ENCODE measurements at regions not wholly inside any gene's neighbourhood (a gene's known extent, or its start where the extent isn't known, plus 50 kb on each side); places are given as distances from the start of the nearest gene placed in this dataset.

DNA sequence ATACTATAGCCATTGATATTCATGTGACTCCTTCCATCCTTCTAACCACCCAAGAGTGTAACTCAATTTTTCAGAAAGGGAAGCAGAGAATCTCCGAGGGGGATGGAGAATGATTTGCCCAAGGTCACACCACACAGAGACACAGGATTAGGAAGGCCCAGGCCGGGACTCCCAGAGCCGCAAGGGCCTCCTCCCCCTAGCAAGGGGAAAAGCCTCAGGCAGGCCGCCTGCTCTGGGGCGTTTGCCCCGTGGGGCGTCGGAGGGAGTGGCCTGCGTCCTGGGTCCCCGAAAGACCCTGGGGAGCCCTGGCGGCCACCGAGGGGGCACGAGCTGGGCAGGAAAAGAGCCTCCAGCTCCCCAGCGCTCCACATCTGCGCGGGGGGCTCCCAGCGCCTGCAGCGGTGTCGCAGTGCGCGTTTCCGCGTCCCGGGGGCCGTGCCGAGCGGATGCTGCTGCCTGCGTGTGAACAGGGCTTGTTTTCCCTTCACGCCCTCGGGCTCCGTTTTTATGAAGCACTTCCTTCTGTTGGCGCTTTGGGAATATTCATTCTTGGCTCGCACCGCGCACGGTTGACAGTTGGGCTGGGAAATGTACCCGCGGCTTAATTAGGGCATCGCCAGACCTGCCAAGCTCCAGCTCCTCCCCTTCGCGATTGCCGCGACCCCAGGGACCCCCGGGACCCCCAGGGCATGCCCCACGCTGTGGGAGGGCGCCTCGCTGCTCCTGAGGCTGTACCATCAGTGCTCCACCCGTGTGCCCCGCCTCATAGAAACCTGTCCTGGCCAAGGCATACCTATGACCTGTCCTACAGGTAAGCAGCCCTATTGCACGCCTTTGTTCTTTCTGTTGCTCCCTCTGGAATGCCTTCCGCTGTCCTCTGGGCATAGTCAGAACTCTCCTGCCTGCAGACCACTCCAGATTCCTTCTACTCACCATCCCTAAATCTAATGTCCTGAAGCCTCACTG, 158.9 kb upstream of the GLI2 start:
- no peak overlapping the region for H3K4me3 ChIP-seq (ENCODE audit: control insufficient read depth in 1 of 2, extremely low read depth in 1 of 2, low read length in 1 of 2)
- 11% methylated on average over 49 of the region's 51 CpGs for WGBS (ENCODE audit: insufficient coverage)
- no peaks in the 10 kb centered on the region for H3K9me3 ChIP-seq
- H3K27ac ChIP-seq (ENCODE audit: low read length): no peak overlapping the region
- Mint-ChIP-seq H3K27ac (no peak overlapping the region), H3K4me1 (peaks cover 0 to 2% (median 0%) of the 10 kb centered on the region in 3 donors), H3K9me3 (no peaks in the 10 kb centered on the region), H3K4me3 (no peak overlapping the region), H3K27me3 (peaks cover 36 to 40% of the 10 kb centered on the region in 2 donors), H3K36me3 (no peaks in the 10 kb centered on the region)
- DNase-seq (no peak), ATAC-seq (replicated peaks in 1 of 4) (no peak)
- ChIA-PET CTCF (no interaction called here), POLR2A (interaction anchor here in 1 of 2 donors (0.7 kb wide), 1 partner anchor 9 kb away, joined by 4 read pairs; no protein-coding TSS in a partner anchor)
- H3K4me1 ChIP-seq (ENCODE audit: control insufficient read depth in 1 of 2, extremely low read depth in 1 of 2, insufficient read depth in 2 of 2, low read length in 2 of 2): no peaks in the 10 kb centered on the region
- peaks cover 8 to 46% of the 10 kb centered on the region in 2 experiments for H3K27me3 ChIP-seq (replicated peaks in 1 of 2; ENCODE audit: control insufficient read depth in 2 of 2, extremely low read depth in 1 of 2, insufficient read depth in 2 of 2, low read length in 1 of 2)
- no peaks in the 10 kb centered on the region for H3K36me3 ChIP-seq (ENCODE audit: control insufficient read depth in 2 of 2, extremely low read depth in 1 of 2, insufficient read depth in 1 of 2, low read length in 1 of 2)

DNA sequence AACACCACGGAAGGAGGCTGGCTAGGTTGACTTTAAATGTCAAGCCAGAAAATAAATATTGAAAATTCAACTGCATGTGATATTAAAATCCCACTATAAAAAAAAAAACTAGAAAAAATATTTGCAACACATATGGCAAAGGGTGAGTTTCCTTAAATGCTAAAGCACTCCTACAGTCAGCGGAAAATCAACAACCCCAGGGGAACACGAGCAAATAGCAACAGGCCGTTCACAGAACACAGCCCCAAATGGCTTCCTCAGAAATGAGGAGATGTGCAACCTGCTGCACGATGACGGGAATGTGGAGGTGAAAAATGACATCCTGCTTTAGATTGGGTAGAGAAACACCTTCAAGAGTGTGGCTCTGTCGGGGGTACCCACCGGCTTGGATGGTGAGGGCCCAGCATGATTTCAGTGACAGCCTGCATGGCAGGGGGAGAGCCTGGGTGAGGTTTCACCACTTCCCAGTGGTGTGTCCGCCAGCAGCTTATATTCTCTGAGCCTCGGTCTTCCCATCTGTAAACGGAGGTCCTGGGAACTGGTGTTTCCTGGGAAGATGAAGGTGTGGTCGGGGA, 157.9 kb upstream of the GLI2 start:
- POLR2A ChIA-PET: interaction anchor here in 1 of 2 donors (0.7 kb wide), 1 partner anchor 8 kb away, joined by 4 read pairs; no protein-coding TSS in a partner anchor
- Histone ChIP-seq H3K36me3 (ENCODE audit: control insufficient read depth in 2 of 2, extremely low read depth in 1 of 2, insufficient read depth in 1 of 2, low read length in 1 of 2) (no peaks in the 10 kb centered on the region), H3K4me3 (ENCODE audit: control insufficient read depth in 1 of 2, extremely low read depth in 1 of 2, low read length in 1 of 2) (no peak overlapping the region), H3K27me3 (replicated peaks in 1 of 2; ENCODE audit: control insufficient read depth in 2 of 2, extremely low read depth in 1 of 2, insufficient read depth in 2 of 2, low read length in 1 of 2) (peaks cover 8 to 40% of the 10 kb centered on the region in 2 experiments), H3K27ac (ENCODE audit: low read length) (no peak overlapping the region), H3K9me3 (no peaks in the 10 kb centered on the region), H3K4me1 (ENCODE audit: control insufficient read depth in 1 of 2, extremely low read depth in 1 of 2, insufficient read depth in 2 of 2, low read length in 2 of 2) (no peaks in the 10 kb centered on the region)
- Mint-ChIP-seq H3K27ac (no peak overlapping the region), H3K4me3 (no peak overlapping the region), H3K9me3 (no peaks in the 10 kb centered on the region), H3K4me1 (peaks cover 0 to 2% (median 0%) of the 10 kb centered on the region in 3 donors), H3K27me3 (peaks cover 38 to 40% of the 10 kb centered on the region in 2 donors), H3K36me3 (no peaks in the 10 kb centered on the region)
- 94% methylated on average over 7 of the region's 12 CpGs for WGBS (ENCODE audit: insufficient coverage)
- CTCF ChIA-PET: no interaction called here
- DNase-seq: no peak
- no peak for ATAC-seq (replicated peaks in 1 of 4)

DNA sequence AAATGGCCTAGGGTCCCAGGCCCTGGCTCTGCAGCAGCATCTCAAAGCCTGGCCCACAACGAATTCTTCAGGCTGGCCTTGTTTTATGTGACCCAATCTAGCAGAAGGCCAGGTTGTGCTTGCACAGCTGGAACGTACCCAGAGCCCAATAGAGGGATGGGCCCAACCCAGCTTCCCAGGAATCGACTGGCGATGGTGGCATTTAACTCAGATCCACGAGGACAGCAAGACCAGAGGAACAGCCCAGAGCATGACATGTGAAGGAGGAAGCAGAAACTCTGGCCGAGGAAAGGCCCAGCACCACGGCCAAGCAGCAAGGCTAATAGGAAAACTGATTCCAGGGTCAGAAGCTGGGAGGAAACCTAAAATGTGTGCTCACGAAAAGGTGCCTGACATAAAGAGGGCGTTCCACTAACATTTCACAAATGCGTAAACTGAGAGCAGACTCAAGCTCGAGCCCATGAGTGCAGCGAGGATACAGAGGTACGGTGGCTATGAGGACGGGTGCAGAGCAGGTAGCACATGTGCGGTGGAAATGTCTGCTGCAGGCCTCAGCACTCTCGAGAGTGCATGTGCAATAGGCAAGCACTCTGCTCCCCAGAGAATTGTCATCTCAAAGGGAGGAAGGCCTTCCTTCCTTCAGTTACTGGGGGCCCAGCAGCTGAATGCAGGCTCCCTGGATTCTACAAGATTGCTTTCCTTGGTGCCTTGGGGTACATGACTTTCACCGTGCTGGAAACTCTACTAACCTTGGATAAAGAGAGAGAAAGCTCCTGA, 156.9 kb upstream of the GLI2 start:
- Histone ChIP-seq H3K27ac (ENCODE audit: low read length) (no peak overlapping the region), H3K36me3 (ENCODE audit: control insufficient read depth in 2 of 2, extremely low read depth in 1 of 2, insufficient read depth in 1 of 2, low read length in 1 of 2) (no peaks in the 10 kb centered on the region), H3K4me3 (ENCODE audit: control insufficient read depth in 1 of 2, extremely low read depth in 1 of 2, low read length in 1 of 2) (no peak overlapping the region), H3K4me1 (ENCODE audit: control insufficient read depth in 1 of 2, extremely low read depth in 1 of 2, insufficient read depth in 2 of 2, low read length in 2 of 2) (no peaks in the 10 kb centered on the region), H3K9me3 (no peaks in the 10 kb centered on the region), H3K27me3 (replicated peaks in 1 of 2; ENCODE audit: control insufficient read depth in 2 of 2, extremely low read depth in 1 of 2, insufficient read depth in 2 of 2, low read length in 1 of 2) (peaks cover 8 to 39% of the 10 kb centered on the region in 2 experiments)
- no peak for ATAC-seq (replicated peaks in 1 of 4)
- Mint-ChIP-seq H3K27me3 (peaks cover 38 to 39% of the 10 kb centered on the region in 2 donors), H3K4me3 (no peak overlapping the region), H3K4me1 (peaks cover 0 to 2% (median 0%) of the 10 kb centered on the region in 3 donors), H3K9me3 (no peaks in the 10 kb centered on the region), H3K36me3 (no peaks in the 10 kb centered on the region), H3K27ac (no peak overlapping the region)
- DNase-seq: no peak
- CTCF ChIA-PET: no interaction called here
- 70% methylated on average over 16 of the region's 17 CpGs for WGBS (ENCODE audit: insufficient coverage)
- POLR2A ChIA-PET: no interaction called here

DNA sequence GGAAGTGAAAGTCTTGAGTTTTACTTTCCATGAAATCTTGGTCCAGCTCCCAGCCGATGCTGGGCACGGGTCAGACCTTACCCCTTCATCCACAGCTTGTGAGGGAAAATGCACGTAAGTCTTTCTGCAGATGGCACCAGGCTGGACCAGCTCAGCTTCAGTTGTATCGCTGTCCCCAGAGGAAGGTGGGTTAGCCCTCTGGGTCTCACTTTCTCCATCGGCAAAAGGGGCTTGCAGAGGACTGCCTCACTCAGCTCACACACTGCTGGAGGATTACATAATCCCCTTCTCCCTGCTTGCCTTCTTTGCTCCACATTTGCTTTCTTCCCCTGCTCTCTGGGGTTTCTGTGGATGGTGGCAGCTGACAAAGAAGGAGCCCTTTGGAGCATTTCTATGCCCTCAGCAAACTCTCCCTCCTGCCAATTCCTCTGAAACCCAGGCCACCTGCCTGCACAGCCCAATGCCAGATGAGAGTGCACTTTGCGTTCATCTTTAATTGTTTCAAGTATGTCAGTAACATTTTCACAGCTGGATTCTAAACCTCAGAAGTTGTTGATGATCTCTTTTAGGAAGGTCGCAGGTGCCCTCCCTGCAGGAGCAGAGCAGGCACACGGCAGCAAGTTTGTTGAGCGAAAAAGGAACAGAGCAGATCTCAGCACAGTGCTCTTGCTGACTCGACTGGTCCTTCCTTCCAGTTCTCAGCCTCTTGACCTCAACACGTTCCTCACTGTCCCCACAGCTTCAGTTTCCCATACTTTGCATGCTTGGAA, 155.6 kb upstream of the GLI2 start:
- WGBS (ENCODE audit: insufficient coverage): 77% methylated on average over 5 of the region's 11 CpGs
- CTCF ChIA-PET: no interaction called here
- Histone ChIP-seq H3K27ac (ENCODE audit: low read length) (no peak overlapping the region), H3K27me3 (replicated peaks in 1 of 2; ENCODE audit: control insufficient read depth in 2 of 2, extremely low read depth in 1 of 2, insufficient read depth in 2 of 2, low read length in 1 of 2) (peaks cover 8 to 36% of the 10 kb centered on the region in 2 experiments), H3K4me3 (ENCODE audit: control insufficient read depth in 1 of 2, extremely low read depth in 1 of 2, low read length in 1 of 2) (no peak overlapping the region), H3K9me3 (no peaks in the 10 kb centered on the region), H3K36me3 (ENCODE audit: control insufficient read depth in 2 of 2, extremely low read depth in 1 of 2, insufficient read depth in 1 of 2, low read length in 1 of 2) (no peaks in the 10 kb centered on the region), H3K4me1 (ENCODE audit: control insufficient read depth in 1 of 2, extremely low read depth in 1 of 2, insufficient read depth in 2 of 2, low read length in 2 of 2) (no peaks in the 10 kb centered on the region)
- Mint-ChIP-seq H3K4me1 (peaks cover 0 to 2% (median 0%) of the 10 kb centered on the region in 3 donors), H3K9me3 (no peaks in the 10 kb centered on the region), H3K36me3 (no peaks in the 10 kb centered on the region), H3K27ac (no peak overlapping the region), H3K4me3 (no peak overlapping the region), H3K27me3 (peaks cover 36 to 39% of the 10 kb centered on the region in 2 donors)
- ATAC-seq (replicated peaks in 1 of 4) (no peak), DNase-seq (no peak)
- POLR2A ChIA-PET: no interaction called here

GRCh38 chr2:120580709-120581108, 155.0 kb upstream of the GLI2 start:
- Histone ChIP-seq H3K9me3 (no peaks in the 10 kb centered on the region), H3K27ac (ENCODE audit: low read length) (no peak overlapping the region), H3K27me3 (replicated peaks in 1 of 2; ENCODE audit: control insufficient read depth in 2 of 2, extremely low read depth in 1 of 2, insufficient read depth in 2 of 2, low read length in 1 of 2) (peaks cover 8 to 41% of the 10 kb centered on the region in 2 experiments), H3K4me3 (ENCODE audit: control insufficient read depth in 1 of 2, extremely low read depth in 1 of 2, low read length in 1 of 2) (no peak overlapping the region), H3K36me3 (ENCODE audit: control insufficient read depth in 2 of 2, extremely low read depth in 1 of 2, insufficient read depth in 1 of 2, low read length in 1 of 2) (no peaks in the 10 kb centered on the region), H3K4me1 (ENCODE audit: control insufficient read depth in 1 of 2, extremely low read depth in 1 of 2, insufficient read depth in 2 of 2, low read length in 2 of 2) (no peaks in the 10 kb centered on the region)
- Mint-ChIP-seq H3K4me1 (peaks cover 0 to 2% (median 0%) of the 10 kb centered on the region in 3 donors), H3K36me3 (no peaks in the 10 kb centered on the region), H3K27me3 (peaks cover 38 to 44% of the 10 kb centered on the region in 2 donors), H3K4me3 (no peak overlapping the region), H3K9me3 (no peaks in the 10 kb centered on the region), H3K27ac (no peak overlapping the region)
- ATAC-seq (replicated peaks in 1 of 4) (no peak), DNase-seq (no peak)
- ChIA-PET CTCF (no interaction called here), POLR2A (no interaction called here)
- 64% methylated on average over 14 of the region's 18 CpGs for WGBS (ENCODE audit: insufficient coverage)

All from T-cell (primary cell).